GM19328 (cell line): ENCODE measurements at regions not wholly inside any gene's neighbourhood (a gene's known extent, or its start where the extent isn't known, plus 50 kb on each side); places are given as distances from the start of the nearest gene placed in this dataset.

Source experiments
- ATAC-seq: cut with Tn5 transposase; IDR thresholded peaks from one replicate; pipeline ENCODE4 v1.9.1; 2021; ENCODE audit warnings: mild to moderate bottlenecking, moderate library complexity; ENCODE audit not compliant: unreplicated experiment

GRCh38 chr4:27248829-27249228 is 388.2 kb downstream of the STIM2 start:
- ATAC-seq, result no peak

DNA sequence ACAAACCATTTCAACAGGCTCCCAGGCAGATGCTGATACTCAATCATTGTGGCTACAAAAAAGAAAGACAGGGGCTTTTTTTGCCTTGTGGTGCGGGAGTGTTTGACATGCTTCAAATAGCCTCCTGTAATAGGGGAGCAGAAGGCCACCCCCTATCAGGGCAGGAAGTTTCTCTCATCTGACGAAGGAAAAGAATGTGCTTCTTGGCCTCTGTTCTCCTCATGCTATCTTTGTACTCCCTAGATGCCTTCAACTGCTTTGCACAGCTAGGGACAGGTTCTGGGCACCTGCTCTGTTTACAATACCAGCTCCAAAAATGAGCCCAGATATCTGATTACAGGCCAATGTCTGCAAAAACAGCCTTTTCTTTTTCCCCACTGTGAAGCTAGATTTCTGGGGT is 391.1 kb downstream of the STIM2 start:
- no peak for ATAC-seq

DNA sequence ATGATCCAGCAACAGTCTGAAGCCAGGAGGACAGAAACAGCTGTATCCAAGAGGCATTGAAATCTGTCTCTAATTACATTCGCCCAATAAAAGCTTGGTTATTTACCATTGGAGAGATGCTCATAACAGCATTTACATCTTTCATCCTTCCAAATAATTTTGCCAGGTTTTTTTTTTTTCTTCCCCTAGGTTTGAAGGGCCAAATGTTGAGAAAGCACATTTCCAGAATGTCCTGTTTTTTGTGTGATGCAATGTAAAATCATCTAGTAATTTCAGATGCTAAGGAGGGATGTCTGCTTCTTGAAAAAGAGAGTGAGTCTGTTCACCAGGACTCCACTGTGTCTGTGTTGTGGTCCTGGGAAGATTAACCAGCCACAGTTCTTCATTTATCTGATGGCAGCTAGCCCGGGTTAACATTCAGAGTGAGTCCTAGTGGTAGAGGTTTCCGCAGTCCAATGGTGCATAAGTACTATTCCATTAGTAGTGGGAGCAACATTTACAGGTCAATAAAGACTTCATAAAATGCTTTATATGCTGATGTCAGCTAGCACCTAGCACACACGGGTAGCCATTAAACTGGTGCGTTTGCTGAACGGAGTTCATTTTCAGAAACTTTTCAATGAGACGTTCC is 406.8 kb downstream of the STIM2 start:
- no peak for ATAC-seq

DNA sequence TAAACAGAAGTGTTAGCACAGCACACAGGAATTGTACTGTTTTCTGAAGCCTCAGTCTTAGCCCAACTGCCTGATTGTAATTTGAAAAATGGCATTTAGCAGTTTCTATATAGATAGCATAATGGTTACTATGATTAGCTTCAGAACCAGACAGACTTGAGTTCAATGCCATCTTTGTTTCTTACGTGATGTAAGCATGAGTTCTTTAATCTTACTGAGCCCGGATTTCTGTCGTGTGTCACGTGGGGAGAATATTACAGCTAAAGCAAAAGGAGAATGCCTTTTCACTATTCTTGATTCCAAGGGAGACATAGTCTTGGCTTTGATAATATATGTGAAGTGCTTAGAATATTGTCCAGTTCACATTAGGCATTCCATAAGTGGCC is 407.3 kb downstream of the STIM2 start:
- ATAC-seq, result no peak

- ATAC-seq, result no peak
Observed at GRCh38 chr4:27270435-27270834, 409.8 kb downstream of the STIM2 start.

- no peak for ATAC-seq
Observed at GRCh38 chr4:27271555-27271954, 410.9 kb downstream of the STIM2 start.

DNA sequence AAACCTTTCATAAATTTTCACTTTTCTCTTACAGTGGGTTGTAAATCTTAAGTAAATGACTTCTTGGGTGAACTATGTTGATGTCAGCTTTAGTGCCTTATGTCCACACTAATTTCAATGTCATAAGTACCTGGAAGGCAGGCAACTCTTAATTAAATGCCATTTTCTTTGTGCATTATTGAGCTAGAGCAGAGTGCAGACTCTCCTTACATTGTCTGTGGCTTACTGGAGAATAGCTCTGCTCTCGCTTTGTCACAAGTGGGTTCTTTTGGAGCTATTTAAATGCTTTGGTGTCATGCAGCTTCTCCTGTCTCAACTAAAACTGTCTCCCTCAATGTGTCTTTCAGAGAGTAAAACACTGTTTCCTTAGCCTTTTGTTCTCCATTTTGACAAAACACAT is 411.6 kb downstream of the STIM2 start:
- ATAC-seq, result no peak

- no peak for ATAC-seq
Observed at GRCh38 chr4:27276307-27277073, 415.8 kb downstream of the STIM2 start.

DNA sequence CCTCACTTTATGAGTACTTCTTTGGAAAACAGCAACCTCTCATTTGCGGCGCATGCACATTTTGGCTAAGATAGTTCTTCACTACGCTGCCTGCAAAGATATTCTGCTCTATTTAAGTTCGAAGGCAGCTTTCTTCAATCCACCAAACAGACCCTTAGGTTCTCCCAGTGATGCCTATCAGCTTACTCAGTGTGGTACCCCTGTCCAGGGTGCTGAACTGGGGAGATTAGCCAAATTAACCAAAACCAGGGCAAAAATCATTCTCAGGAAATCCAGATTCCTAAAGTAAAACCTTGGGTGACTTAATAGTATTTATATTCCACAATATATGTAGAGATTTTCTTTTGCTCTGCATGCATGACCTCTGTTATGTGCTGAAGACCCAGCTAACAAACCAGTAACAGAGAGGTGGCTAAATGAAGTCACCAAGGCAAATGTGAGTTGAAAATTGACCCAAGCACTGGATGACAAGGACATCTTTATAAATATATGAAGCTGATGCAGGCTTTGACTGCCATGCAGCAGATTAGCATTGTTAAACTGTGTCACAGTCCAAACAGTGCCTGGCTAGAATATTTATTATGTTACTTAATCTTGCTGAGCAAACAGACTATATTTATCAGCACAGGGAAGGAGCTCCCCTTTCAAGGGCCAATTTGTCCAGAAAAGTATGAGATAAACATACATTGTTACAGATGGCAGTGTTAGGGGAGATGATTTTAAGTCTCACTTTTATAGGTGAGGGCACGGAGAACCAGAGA is 418.2 kb downstream of the STIM2 start:
- no peak for ATAC-seq

DNA sequence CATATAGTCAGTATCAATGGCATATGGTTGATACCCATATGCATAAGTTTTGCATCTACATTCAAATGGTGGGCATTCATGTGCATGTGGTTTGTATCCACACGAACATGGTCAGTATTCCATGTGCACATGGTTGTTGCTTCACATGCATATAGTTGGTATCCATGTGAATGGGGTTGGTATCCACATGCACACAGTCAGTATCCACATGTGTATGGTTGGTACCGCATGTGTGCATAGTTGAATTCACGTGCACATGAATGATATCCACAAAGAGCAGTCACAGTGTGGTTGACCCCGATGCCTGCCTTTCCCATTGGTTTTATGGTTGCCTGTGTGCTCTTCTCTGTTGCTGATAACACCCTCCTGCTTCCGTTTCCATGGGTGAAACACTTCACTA is 427.9 kb downstream of the STIM2 start:
- ATAC-seq, result no peak

GRCh38 chr4:27289704-27290103 is 429.1 kb downstream of the STIM2 start:
- ATAC-seq, result no peak

DNA sequence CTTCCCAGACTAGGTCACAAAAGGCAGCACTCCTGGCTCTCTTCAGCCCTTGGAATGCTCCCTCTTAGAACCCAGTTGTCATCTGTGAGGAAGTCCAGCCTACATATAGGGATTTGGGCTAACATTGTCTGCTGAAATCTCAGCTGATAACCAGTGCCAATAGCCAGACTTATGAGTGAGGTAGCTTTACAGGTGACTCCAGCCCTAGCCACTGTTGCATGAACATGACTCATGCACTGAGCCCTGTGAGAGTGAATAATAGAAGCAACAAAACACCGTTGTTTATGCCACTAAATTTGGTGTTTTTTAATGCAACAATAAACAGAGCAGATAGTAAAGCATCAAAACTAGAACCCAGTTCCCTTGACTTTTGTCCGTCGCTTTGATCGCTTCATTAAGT is 433.2 kb downstream of the STIM2 start:
- no peak for ATAC-seq

- no peak for ATAC-seq
Observed at GRCh38 chr4:27304751-27305150, 444.1 kb downstream of the STIM2 start.

GRCh38 chr4:27305246-27305645 is 444.6 kb downstream of the STIM2 start:
- ATAC-seq, result no peak

DNA sequence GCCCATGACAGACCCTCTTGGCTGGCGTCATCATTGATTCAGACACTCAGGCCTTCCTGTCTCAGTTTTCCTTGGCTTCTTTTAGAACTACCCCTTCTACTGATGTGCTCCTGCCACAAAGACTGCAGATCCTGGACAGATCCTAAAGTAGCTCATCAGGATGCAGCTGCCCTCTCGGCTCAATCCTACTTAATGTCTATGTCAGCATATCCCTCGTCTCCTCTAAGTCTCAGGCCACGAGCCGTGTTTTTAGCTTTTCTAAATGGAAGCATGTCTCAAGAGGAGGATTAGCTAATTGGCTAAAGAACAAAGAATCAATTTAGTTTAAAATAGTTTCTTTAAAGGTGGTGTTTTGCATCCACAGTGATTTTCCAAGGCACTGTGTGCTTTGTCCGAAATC is 447.7 kb downstream of the STIM2 start:
- no peak for ATAC-seq

- ATAC-seq, result no peak
Observed at GRCh38 chr4:27315625-27316024, 455.0 kb downstream of the STIM2 start.

GRCh38 chr4:27316176-27316575 is 455.5 kb downstream of the STIM2 start:
- no peak for ATAC-seq

DNA sequence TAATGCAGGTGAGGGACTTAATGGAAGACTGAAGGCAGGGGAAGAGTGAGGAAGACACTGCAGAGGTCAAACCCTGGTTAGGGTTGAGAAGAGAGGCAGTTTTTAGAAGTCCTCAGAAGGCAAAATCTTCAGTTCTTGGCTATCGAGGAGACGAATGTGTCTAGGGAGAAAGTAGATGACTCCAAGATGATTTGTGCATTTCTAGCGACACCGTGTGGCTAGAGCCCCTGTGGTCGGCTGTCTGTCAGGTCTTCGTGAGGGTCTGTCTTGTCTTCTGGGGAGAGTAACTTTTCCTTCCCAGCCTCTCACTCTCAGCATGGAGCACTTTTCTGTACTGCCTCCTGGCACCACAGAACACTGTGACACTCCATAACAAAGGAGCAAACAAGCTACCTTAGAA is 458.1 kb downstream of the STIM2 start:
- ATAC-seq, result no peak

DNA sequence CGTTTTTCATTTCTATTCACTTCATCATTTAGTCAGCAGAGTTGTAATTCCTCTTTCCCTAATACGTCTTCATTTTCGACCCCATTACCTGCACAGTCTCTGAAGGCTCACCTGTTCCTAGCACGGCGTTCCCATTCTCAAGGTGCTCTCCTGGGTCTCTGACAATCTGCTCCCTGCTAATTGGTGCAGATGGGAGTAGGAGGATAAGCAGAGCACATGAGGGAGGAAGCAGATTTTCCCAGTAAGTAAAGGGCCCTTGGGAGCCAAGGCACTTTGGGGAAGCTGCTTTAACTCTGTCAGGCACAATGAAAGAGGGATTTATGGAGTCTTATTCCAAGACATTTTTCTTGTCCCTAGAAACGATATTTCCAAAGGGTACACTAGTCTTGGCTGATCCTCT is 466.4 kb downstream of the STIM2 start:
- ATAC-seq, result no peak

DNA sequence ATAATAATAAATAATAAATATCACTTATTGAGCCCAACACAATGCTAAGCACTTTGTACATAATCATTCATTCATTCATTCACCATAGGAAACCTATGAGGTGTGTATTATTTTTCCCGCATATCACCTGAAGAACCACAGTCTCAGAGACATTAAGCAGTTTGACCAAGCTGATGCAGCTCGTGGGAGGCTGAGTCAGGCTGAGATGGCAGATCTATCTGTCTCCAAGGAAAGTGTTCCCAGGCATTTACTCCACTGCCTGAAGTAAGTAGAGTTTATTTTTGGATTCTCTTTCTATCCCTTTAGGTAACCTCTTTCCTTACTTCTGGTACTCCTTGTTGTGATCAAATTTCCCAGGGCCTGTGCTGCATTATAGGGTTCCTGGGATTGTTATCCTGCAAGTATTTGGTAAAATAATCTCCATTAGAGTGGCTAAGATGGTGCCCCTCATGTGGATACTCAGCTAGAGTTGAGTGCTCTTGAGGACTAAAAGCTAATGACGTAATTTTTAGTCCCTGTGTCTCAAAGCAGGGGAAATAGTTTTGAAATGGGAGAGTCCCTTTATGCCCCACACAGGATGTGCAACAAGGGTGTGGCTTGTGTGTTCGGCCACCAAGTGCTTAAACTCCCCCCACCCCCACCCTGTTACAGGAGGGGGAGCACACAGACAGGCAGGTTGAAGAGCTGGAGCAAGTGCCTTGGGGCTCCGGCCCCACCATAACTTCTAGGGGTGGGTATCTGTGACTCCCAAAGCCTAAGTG is 467.0 kb downstream of the STIM2 start:
- no peak for ATAC-seq

GRCh38 chr4:27338530-27338929 is 477.9 kb downstream of the STIM2 start:
- no peak for ATAC-seq
